AG09309 (cell line): ENCODE measurements at regions not wholly inside any gene's neighbourhood (a gene's known extent, or its start where the extent isn't known, plus 50 kb on each side); places are given as distances from the start of the nearest gene placed in this dataset.

Experiments
- DNase-seq: peaks from one replicate; pipeline ENCODE4 v3.0.0-alpha.2; 2010; ENCODE audit warnings: low read depth
- H3K4me3 ChIP-seq: 2 replicates; pipeline ENCODE4 v1.5.1; 2011; ENCODE audit warnings: mild to moderate bottlenecking, low read depth, low read length, moderate library complexity; ENCODE audit not compliant: control insufficient read depth
- CTCF ChIP-seq: IDR thresholded peaks from 2 replicates; pipeline ENCODE4 v1.5.1; 2011; ENCODE audit warnings: mild to moderate bottlenecking, low read depth, low read length, inconsistent platforms; ENCODE audit not compliant: insufficient read depth, control insufficient read depth; ENCODE audit errors: missing control alignments

- no peak for TF ChIP-seq CTCF
- no peak for DNase-seq
- no peak overlapping the region for H3K4me3 ChIP-seq
These were observed 909.3 kb downstream of the LTN1 start for GRCh38 chr21:28083350-28083749.

GRCh38 chr21:28078126-28078525 lies 914.6 kb downstream of the LTN1 start:
- TF ChIP-seq CTCF: no peak
- DNase-seq: no peak
- H3K4me3 ChIP-seq: no peak overlapping the region

GRCh38 chr21:28074676-28075075 lies 918.0 kb downstream of the LTN1 start:
- DNase-seq: no peak
- H3K4me3 ChIP-seq: no peak overlapping the region
- TF ChIP-seq CTCF: no peak

GRCh38 chr21:28072601-28073000 lies 920.1 kb downstream of the LTN1 start:
- no peak for TF ChIP-seq CTCF
- no peak for DNase-seq
- H3K4me3 ChIP-seq: no peak overlapping the region

- no peak overlapping the region for H3K4me3 ChIP-seq
- no peak for TF ChIP-seq CTCF
- no peak for DNase-seq
These were observed 923.2 kb downstream of the LTN1 start for GRCh38 chr21:28069450-28069923.

GRCh38 chr21:28068455-28069358 lies 924.0 kb downstream of the LTN1 start:
- TF ChIP-seq CTCF: no peak
- DNase-seq: no peak
- H3K4me3 ChIP-seq: no peak overlapping the region
